ENCODE measurements at regions not wholly inside any gene's neighbourhood (a gene's known extent, or its start where the extent isn't known, plus 50 kb on each side); places are given as distances from the start of the nearest gene placed in this dataset.

GRCh38 chr22:49260681-49261580, 566.7 kb downstream of the BRD1 start:
- H3K9me3 ChIP-seq = no peaks in the 10 kb centered on the region
- no peak overlapping the region for H3K4me3 ChIP-seq
- 75 to 82% (median 77%) methylated on average over 17 of the region's 17 CpGs for WGBS, 4 donors
- no peaks in the 10 kb centered on the region for H3K36me3 ChIP-seq
- no peak for TF ChIP-seq POLR2A (IDR thresholded peaks at IDR 0.05)
- TF ChIP-seq, protein P1, sequence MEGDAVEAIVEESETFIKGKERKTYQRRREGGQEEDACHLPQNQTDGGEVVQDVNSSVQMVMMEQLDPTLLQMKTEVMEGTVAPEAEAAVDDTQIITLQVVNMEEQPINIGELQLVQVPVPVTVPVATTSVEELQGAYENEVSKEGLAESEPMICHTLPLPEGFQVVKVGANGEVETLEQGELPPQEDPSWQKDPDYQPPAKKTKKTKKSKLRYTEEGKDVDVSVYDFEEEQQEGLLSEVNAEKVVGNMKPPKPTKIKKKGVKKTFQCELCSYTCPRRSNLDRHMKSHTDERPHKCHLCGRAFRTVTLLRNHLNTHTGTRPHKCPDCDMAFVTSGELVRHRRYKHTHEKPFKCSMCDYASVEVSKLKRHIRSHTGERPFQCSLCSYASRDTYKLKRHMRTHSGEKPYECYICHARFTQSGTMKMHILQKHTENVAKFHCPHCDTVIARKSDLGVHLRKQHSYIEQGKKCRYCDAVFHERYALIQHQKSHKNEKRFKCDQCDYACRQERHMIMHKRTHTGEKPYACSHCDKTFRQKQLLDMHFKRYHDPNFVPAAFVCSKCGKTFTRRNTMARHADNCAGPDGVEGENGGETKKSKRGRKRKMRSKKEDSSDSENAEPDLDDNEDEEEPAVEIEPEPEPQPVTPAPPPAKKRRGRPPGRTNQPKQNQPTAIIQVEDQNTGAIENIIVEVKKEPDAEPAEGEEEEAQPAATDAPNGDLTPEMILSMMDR (IDR thresholded peaks at IDR 0.05) = no peak
- DNase-seq (no peak), ATAC-seq (peak in 1 of 4 donors; percentile 18)
- H3K27ac ChIP-seq = no peak overlapping the region
- intact Hi-C loops (cut with DNase I) = no loop called here
- H3K27me3 ChIP-seq = peaks cover 0 to 3% (median 0%) of the 10 kb centered on the region in 9 donors
- no peaks in the 10 kb centered on the region for H3K4me1 ChIP-seq

DNA sequence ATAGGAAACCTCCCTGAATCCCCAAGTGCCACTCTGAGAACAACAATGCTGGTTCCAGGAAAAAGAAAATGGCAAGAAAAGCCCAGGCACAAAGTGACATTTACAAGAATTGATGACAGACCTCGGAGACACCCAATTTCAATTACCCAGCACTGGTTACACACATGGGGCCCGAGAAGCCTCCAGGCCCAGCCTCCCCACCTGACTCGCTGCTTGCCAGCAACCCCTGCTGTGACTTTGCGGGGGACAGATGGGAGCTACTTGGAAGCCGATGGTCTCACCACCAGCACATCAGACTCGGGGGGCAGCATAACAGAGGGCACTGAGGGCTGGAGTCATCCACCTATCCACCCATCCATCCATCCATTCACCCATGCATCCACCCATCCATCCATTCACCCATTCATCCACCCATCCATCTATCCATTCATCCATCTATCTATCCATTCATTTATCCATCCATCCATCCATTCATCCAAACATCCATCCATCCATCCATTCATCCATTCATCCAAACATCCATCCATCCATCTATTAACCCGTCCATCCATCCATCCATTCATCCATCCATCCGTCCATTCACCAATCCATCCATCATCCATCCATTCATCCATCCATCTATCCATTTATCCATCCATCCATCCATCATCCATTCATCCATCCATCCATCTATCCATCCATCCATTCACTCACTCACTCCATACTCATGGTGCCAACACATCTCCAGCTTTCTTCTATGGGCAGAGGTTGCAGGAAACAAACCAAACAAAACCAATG, 567.6 kb downstream of the BRD1 start:
- ATAC-seq = no peak
- TF ChIP-seq POLR2A (IDR thresholded peaks at IDR 0.05) = no peak
- TF ChIP-seq, protein P1 (IDR thresholded peaks at IDR 0.05) = no peak

GRCh38 chr22:49258107-49259010, 569.3 kb downstream of the BRD1 start:
- Histone ChIP-seq H3K4me3 (no peak overlapping the region), H3K4me1 (no peaks in the 10 kb centered on the region), H3K9me3 (no peaks in the 10 kb centered on the region), H3K36me3 (no peaks in the 10 kb centered on the region), H3K27ac (no peak overlapping the region), H3K27me3 (peaks cover 0 to 17% (median 0%) of the 10 kb centered on the region in 9 donors)
- intact Hi-C loops (cut with DNase I) = no loop called here
- DNase-seq (no peak), ATAC-seq (no peak)
- TF ChIP-seq, protein P1 (IDR thresholded peaks at IDR 0.05) = no peak
- TF ChIP-seq POLR2A (IDR thresholded peaks at IDR 0.05) = no peak
- 83 to 85% (median 85%) methylated on average over 31 of the region's 31 CpGs for WGBS, 4 donors

More for the DNA sequence above, 567.6 kb downstream of the BRD1 start:
- Histone ChIP-seq H3K36me3 (no peaks in the 10 kb centered on the region), H3K4me1 (no peaks in the 10 kb centered on the region), H3K27ac (no peak overlapping the region), H3K9me3 (no peaks in the 10 kb centered on the region), H3K4me3 (no peak overlapping the region), H3K27me3 (peaks cover 0 to 11% (median 0%) of the 10 kb centered on the region in 9 donors)
- 78 to 84% (median 80%) methylated on average over 8 of the region's 8 CpGs for WGBS, 4 donors
- DNase-seq = no peak
- intact Hi-C loops (cut with DNase I) = no loop called here

Measured in heart left ventricle (tissue), 16 donors.